H1 (cell line): ENCODE measurements at regions not wholly inside any gene's neighbourhood (a gene's known extent, or its start where the extent isn't known, plus 50 kb on each side); places are given as distances from the start of the nearest gene placed in this dataset.

ENCODE experiments used
- CTCF ChIP-seq, 3 experiments: IDR thresholded peaks; 1 replicate in 2 of 3; 2 replicates in 1 of 3; pipeline versions ENCODE4 v1.5.1 to v1.6.1; 2011; ENCODE audit warnings: low read length in 3 of 3, mild to moderate bottlenecking in 3 of 3, inconsistent platforms in 2 of 3, low read depth in 1 of 3, moderate library complexity in 1 of 3; ENCODE audit not compliant: insufficient read depth in 1 of 3; ENCODE audit errors: control extremely low read depth in 1 of 3
- EP300 ChIP-seq, 2 experiments: IDR thresholded peaks; 1 replicate in 1 of 2; 2 replicates in 1 of 2; pipeline ENCODE4 v1.6.1; 2011 to 2012; ENCODE audit warnings: low read depth in 2 of 2, low read length in 2 of 2, mild to moderate bottlenecking in 2 of 2, borderline replicate concordance in 1 of 2, inconsistent platforms in 1 of 2, moderate library complexity in 1 of 2
- EZH2 ChIP-seq: fragments of 200-600 bp; sonication (generic); IDR thresholded peaks from 2 replicates; pipeline ENCODE4 v1.7.1; 2012; ENCODE audit warnings: low read depth, mild to moderate bottlenecking, moderate library complexity, low read length, inconsistent platforms; ENCODE audit not compliant: severe bottlenecking
- JUN ChIP-seq: IDR thresholded peaks from 2 replicates; pipeline ENCODE4 v1.6.1; 2011; ENCODE audit warnings: low read depth, mild to moderate bottlenecking, improper control_type of control experiment, low read length
- MAX ChIP-seq: IDR thresholded peaks from 2 replicates; pipeline ENCODE4 v1.6.1; 2012; ENCODE audit warnings: inconsistent platforms
- POLR2A ChIP-seq, 2 experiments: IDR thresholded peaks; 1 replicate in 1 of 2; 2 replicates in 1 of 2; pipeline ENCODE4 v1.6.1; 2011; ENCODE audit warnings: low read depth in 2 of 2, low read length in 2 of 2, mild to moderate bottlenecking in 2 of 2; ENCODE audit errors: control extremely low read depth in 1 of 2
- POLR2AphosphoS5 ChIP-seq: IDR thresholded peaks from 2 replicates; pipeline ENCODE4 v1.6.1; 2011; ENCODE audit warnings: low read depth, low read length
- RNF2 ChIP-seq: fragments of 200-900, 300-1000 bp; sonication (generic); IDR thresholded peaks from 2 replicates; pipeline ENCODE4 v1.7.1; 2016; ENCODE audit warnings: borderline replicate concordance, low read depth, mild to moderate bottlenecking, antibody characterized with exemption, low read length; ENCODE audit not compliant: poor library complexity, severe bottlenecking; ENCODE audit errors: missing control alignments
- TCF12 ChIP-seq: IDR thresholded peaks from 2 replicates; pipeline ENCODE4 v1.6.1; 2011; ENCODE audit warnings: low read depth, mild to moderate bottlenecking, low read length

- no peak for TF ChIP-seq RNF2
- no peak for TF ChIP-seq MAX
- TF ChIP-seq CTCF (IDR thresholded peaks at IDR 0.05; ENCODE audit: control extremely low read depth in 1 of 3, insufficient read depth in 1 of 3, low read depth in 1 of 3, low read length in 3 of 3): no peak
- no peak for TF ChIP-seq EZH2
- TF ChIP-seq POLR2A (IDR thresholded peaks at IDR 0.05; ENCODE audit: control extremely low read depth in 1 of 2, low read depth in 2 of 2, low read length in 2 of 2): no peak
- TF ChIP-seq TCF12: no peak
- no peak for TF ChIP-seq POLR2AphosphoS5
- no peak for TF ChIP-seq EP300 (IDR thresholded peaks at IDR 0.05; ENCODE audit: borderline replicate concordance in 1 of 2, low read depth in 2 of 2, low read length in 2 of 2)
- TF ChIP-seq JUN: no peak
These were observed 643.9 kb downstream of the C12orf50 start for GRCh38 chr12:87385322-87385721.
